WTC11 (cell line): ENCODE measurements at regions not wholly inside any gene's neighbourhood (a gene's known extent, or its start where the extent isn't known, plus 50 kb on each side); places are given as distances from the start of the nearest gene placed in this dataset.
A peak's percentile ranks its signal among the peaks of the same experiment; 100 is the strongest.

ENCODE experiments used
- ATAC-seq: fragments of 200-7000 bp; cut with Tn5 transposase; 2 replicates; pipeline ENCODE4 v1.10.0; 2021; ENCODE audit warnings: mild to moderate bottlenecking, moderate library complexity
- CTCF ChIA-PET: fragments of 300-600 bp; sonication (Branson Sonifier 250); formaldehyde crosslinking; loops from one replicate; lab custom pipeline; 2021; ENCODE audit warnings: antibody characterized with exemption; lab: Charles Lee
- POLR2A ChIA-PET: fragments of 350-600 bp; sonication (Branson Sonifier 250); formaldehyde crosslinking; loops from one replicate; lab custom pipeline; 2021; ENCODE audit warnings: antibody characterized with exemption; lab: Charles Lee
- DNase-seq: peaks from one replicate; pipeline ENCODE4 v3.0.0; 2021; ENCODE audit warnings: low spot score
- H3K27ac Mint-ChIP-seq: 2 replicates; pipeline ENCODE4 v1.8.0; 2021; ENCODE audit warnings: mixed read lengths
- H3K27me3 Mint-ChIP-seq: 2 replicates; pipeline ENCODE4 v1.8.0; 2021; ENCODE audit warnings: low read depth, mild to moderate bottlenecking, moderate library complexity, mixed read lengths
- H3K36me3 Mint-ChIP-seq: 2 replicates; pipeline ENCODE4 v1.8.0; 2021; ENCODE audit warnings: mixed read lengths
- H3K4me1 Mint-ChIP-seq: 2 replicates; pipeline ENCODE4 v1.8.0; 2022; ENCODE audit warnings: mixed read lengths
- H3K4me3 Mint-ChIP-seq: 2 replicates; pipeline ENCODE4 v1.8.0; 2021; ENCODE audit warnings: mild to moderate bottlenecking, moderate library complexity, mixed read lengths
- H3K9me3 Mint-ChIP-seq: 2 replicates; pipeline ENCODE4 v1.8.0; 2021; ENCODE audit warnings: mixed read lengths
- CBFB ChIP-seq: sonication (generic); formaldehyde crosslinking; IDR thresholded peaks from 2 replicates; pipeline ENCODE4 v1.8.1; 2022; ENCODE audit warnings: mild to moderate bottlenecking, low read depth, missing genetic modification reagents
- CREM ChIP-seq: sonication (generic); formaldehyde crosslinking; IDR thresholded peaks from 2 replicates; pipeline ENCODE4 v1.8.1; 2022; ENCODE audit warnings: mild to moderate bottlenecking, missing genetic modification reagents, moderate library complexity
- HMGA2 ChIP-seq: fragments of 250-450 bp; sonication (Bioruptor Pico); IDR thresholded peaks from 2 replicates; pipeline ENCODE4 v1.4.0; 2021; ENCODE audit warnings: mild to moderate bottlenecking, moderate library complexity
- JUN ChIP-seq: sonication (generic); formaldehyde crosslinking; IDR thresholded peaks from 2 replicates; pipeline ENCODE4 v1.8.0; 2023; ENCODE audit warnings: mild to moderate bottlenecking, missing genetic modification reagents
- NR2C2 ChIP-seq: sonication (generic); formaldehyde crosslinking; IDR thresholded peaks from 2 replicates; pipeline ENCODE4 v1.8.0; 2022; ENCODE audit warnings: mild to moderate bottlenecking, missing genetic modification reagents
- ZNF121 ChIP-seq: sonication (generic); formaldehyde crosslinking; IDR thresholded peaks from 2 replicates; pipeline ENCODE4 v1.8.0; 2023; ENCODE audit warnings: missing genetic modification reagents
- ZNF317 ChIP-seq: sonication (generic); formaldehyde crosslinking; IDR thresholded peaks from 2 replicates; pipeline ENCODE4 v1.8.1; 2023; ENCODE audit warnings: low read depth, mild to moderate bottlenecking, moderate library complexity, missing genetic modification reagents, borderline replicate concordance
- ZNF671 ChIP-seq: fragments of 250-450 bp; sonication (Bioruptor Pico); IDR thresholded peaks from 2 replicates; pipeline ENCODE4 v1.8.0; 2021; ENCODE audit warnings: mild to moderate bottlenecking
- TF ChIP-seq, protein P1 (sequence below): sonication (generic); formaldehyde crosslinking; IDR thresholded peaks from 2 replicates; pipeline ENCODE4 v1.8.0; 2022; ENCODE audit warnings: mild to moderate bottlenecking, missing genetic modification reagents
- TF ChIP-seq, protein P2 (sequence below): fragments of 250-450 bp; sonication (Bioruptor Pico); IDR thresholded peaks from 2 replicates; pipeline ENCODE4 v1.9.0; 2021; ENCODE audit warnings: moderate library complexity, mild to moderate bottlenecking, inconsistent platforms, borderline replicate concordance
- TF ChIP-seq, protein P3 (sequence below): sonication (generic); formaldehyde crosslinking; IDR thresholded peaks from 2 replicates; pipeline ENCODE4 v1.8.0; 2022; ENCODE audit warnings: mild to moderate bottlenecking, missing genetic modification reagents
- TF ChIP-seq, protein P4 (sequence below): sonication (generic); formaldehyde crosslinking; IDR thresholded peaks from 2 replicates; pipeline ENCODE4 v1.8.1; 2022; ENCODE audit warnings: missing genetic modification reagents, borderline replicate concordance
- TF ChIP-seq, protein P5 (sequence below): sonication (generic); formaldehyde crosslinking; IDR thresholded peaks from 2 replicates; pipeline ENCODE4 v1.8.1; 2023; ENCODE audit warnings: mild to moderate bottlenecking, missing genetic modification reagents
- TF ChIP-seq, protein P6 (sequence below): sonication (generic); formaldehyde crosslinking; IDR thresholded peaks from 2 replicates; pipeline ENCODE4 v1.8.0; 2023; ENCODE audit warnings: missing genetic modification reagents
- TF ChIP-seq, protein P7 (sequence below): sonication (generic); formaldehyde crosslinking; IDR thresholded peaks from 2 replicates; pipeline ENCODE4 v1.8.0; 2023; ENCODE audit warnings: mild to moderate bottlenecking, missing genetic modification reagents
- TF ChIP-seq, protein P8 (sequence below): fragments of 250-450 bp; sonication (Bioruptor Pico); IDR thresholded peaks from 2 replicates; pipeline ENCODE4 v1.9.0; 2021; ENCODE audit warnings: mild to moderate bottlenecking
- TF ChIP-seq, protein P9 (sequence below): sonication (generic); formaldehyde crosslinking; IDR thresholded peaks from 2 replicates; pipeline ENCODE4 v1.8.0; 2022; ENCODE audit warnings: mild to moderate bottlenecking, missing genetic modification reagents

DNA sequence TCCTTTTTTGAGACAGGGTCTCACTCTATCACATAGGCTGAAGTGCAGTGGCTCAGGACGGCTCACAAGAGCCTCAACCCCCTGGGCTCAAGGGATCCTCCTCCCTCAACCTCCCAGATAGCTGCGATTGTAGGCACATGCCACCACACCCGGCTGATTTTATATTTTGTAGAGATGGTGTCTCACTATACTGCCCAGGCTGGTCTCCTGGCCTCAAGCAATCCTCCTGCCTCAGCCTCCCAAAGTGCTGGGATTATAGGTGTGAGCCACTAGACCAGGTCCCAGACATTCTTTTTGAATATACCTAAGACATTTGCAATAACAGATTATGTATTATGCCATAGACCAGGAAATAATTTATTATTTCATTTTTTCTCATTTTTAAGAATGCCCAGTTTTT is 58.3 kb upstream of the CDYL start:
- Mint-ChIP-seq H3K4me1 (peaks cover 25% of the 10 kb centered on the region), H3K27me3 (no peaks in the 10 kb centered on the region), H3K36me3 (no peaks in the 10 kb centered on the region), H3K27ac (no peak overlapping the region), H3K4me3 (no peak overlapping the region), H3K9me3 (no peaks in the 10 kb centered on the region)
- POLR2A ChIA-PET, result no interaction called here
- DNase-seq, result no peak
- ATAC-seq, result no peak
- CTCF ChIA-PET, result no interaction called here
- peak; percentile 72; the same call in 1 of the 2 replicates for TF ChIP-seq ZNF121 (CRISPR knock-in tag)
- TF ChIP-seq, protein P1, sequence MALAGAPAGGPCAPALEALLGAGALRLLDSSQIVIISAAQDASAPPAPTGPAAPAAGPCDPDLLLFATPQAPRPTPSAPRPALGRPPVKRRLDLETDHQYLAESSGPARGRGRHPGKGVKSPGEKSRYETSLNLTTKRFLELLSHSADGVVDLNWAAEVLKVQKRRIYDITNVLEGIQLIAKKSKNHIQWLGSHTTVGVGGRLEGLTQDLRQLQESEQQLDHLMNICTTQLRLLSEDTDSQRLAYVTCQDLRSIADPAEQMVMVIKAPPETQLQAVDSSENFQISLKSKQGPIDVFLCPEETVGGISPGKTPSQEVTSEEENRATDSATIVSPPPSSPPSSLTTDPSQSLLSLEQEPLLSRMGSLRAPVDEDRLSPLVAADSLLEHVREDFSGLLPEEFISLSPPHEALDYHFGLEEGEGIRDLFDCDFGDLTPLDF (CRISPR knock-in tag), result no peak

DNA sequence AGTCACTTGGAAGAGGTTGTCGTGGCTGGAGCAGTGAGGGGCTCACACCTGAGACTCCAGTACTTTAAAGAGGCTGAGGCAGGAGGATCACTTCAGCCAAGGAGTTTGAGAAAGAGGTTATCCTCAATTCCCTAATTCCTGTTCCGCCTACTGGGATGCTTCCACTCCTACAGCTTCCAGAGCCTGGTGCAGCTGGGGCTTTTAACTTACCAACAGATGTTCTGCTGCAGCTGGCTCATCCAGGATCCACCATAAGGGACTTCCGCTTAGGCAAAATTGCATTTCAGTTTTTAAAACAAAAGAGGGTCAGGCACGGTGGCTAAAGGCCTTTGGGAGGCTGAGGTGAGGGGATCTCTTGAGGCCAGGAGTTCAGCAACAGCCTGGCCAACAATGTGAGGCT is 59.1 kb upstream of the CDYL start:
- H3K9me3 Mint-ChIP-seq, result no peaks in the 10 kb centered on the region
- ATAC-seq (no peak), DNase-seq (no peak)
- peaks cover 25% of the 10 kb centered on the region for H3K4me1 Mint-ChIP-seq
- TF ChIP-seq CREM (CRISPR knock-in tag), result no peak
- TF ChIP-seq, protein P2, sequence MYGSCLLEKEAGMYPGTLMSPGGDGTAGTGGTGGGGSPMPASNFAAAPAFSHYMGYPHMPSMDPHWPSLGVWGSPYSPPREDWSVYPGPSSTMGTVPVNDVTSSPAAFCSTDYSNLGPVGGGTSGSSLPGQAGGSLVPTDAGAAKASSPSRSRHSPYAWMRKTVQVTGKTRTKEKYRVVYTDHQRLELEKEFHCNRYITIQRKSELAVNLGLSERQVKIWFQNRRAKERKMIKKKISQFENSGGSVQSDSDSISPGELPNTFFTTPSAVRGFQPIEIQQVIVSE (CRISPR knock-in tag), result no peak
- TF ChIP-seq CBFB, result no peak
- TF ChIP-seq, protein P3, sequence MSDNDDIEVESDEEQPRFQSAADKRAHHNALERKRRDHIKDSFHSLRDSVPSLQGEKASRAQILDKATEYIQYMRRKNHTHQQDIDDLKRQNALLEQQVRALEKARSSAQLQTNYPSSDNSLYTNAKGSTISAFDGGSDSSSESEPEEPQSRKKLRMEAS, result no peak
- no peak for TF ChIP-seq ZNF317 (CRISPR knock-in tag)
- no peak for TF ChIP-seq HMGA2
- TF ChIP-seq, protein P4, sequence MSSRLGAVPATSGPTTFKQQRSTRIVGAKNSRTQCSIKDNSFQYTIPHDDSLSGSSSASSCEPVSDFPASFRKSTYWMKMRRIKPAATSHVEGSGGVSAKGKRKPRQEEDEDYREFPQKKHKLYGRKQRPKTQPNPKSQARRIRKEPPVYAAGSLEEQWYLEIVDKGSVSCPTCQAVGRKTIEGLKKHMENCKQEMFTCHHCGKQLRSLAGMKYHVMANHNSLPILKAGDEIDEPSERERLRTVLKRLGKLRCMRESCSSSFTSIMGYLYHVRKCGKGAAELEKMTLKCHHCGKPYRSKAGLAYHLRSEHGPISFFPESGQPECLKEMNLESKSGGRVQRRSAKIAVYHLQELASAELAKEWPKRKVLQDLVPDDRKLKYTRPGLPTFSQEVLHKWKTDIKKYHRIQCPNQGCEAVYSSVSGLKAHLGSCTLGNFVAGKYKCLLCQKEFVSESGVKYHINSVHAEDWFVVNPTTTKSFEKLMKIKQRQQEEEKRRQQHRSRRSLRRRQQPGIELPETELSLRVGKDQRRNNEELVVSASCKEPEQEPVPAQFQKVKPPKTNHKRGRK (CRISPR knock-in tag), result no peak
- TF ChIP-seq, protein P5, sequence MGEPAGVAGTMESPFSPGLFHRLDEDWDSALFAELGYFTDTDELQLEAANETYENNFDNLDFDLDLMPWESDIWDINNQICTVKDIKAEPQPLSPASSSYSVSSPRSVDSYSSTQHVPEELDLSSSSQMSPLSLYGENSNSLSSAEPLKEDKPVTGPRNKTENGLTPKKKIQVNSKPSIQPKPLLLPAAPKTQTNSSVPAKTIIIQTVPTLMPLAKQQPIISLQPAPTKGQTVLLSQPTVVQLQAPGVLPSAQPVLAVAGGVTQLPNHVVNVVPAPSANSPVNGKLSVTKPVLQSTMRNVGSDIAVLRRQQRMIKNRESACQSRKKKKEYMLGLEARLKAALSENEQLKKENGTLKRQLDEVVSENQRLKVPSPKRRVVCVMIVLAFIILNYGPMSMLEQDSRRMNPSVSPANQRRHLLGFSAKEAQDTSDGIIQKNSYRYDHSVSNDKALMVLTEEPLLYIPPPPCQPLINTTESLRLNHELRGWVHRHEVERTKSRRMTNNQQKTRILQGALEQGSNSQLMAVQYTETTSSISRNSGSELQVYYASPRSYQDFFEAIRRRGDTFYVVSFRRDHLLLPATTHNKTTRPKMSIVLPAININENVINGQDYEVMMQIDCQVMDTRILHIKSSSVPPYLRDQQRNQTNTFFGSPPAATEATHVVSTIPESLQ, result no peak
- no peak for TF ChIP-seq NR2C2 (CRISPR knock-in tag)
- TF ChIP-seq, protein P6, sequence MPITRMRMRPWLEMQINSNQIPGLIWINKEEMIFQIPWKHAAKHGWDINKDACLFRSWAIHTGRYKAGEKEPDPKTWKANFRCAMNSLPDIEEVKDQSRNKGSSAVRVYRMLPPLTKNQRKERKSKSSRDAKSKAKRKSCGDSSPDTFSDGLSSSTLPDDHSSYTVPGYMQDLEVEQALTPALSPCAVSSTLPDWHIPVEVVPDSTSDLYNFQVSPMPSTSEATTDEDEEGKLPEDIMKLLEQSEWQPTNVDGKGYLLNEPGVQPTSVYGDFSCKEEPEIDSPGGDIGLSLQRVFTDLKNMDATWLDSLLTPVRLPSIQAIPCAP (CRISPR knock-in tag), result no peak
- TF ChIP-seq ZNF671, result no peak
- TF ChIP-seq JUN (CRISPR knock-in tag), result no peak
- TF ChIP-seq, protein P7, sequence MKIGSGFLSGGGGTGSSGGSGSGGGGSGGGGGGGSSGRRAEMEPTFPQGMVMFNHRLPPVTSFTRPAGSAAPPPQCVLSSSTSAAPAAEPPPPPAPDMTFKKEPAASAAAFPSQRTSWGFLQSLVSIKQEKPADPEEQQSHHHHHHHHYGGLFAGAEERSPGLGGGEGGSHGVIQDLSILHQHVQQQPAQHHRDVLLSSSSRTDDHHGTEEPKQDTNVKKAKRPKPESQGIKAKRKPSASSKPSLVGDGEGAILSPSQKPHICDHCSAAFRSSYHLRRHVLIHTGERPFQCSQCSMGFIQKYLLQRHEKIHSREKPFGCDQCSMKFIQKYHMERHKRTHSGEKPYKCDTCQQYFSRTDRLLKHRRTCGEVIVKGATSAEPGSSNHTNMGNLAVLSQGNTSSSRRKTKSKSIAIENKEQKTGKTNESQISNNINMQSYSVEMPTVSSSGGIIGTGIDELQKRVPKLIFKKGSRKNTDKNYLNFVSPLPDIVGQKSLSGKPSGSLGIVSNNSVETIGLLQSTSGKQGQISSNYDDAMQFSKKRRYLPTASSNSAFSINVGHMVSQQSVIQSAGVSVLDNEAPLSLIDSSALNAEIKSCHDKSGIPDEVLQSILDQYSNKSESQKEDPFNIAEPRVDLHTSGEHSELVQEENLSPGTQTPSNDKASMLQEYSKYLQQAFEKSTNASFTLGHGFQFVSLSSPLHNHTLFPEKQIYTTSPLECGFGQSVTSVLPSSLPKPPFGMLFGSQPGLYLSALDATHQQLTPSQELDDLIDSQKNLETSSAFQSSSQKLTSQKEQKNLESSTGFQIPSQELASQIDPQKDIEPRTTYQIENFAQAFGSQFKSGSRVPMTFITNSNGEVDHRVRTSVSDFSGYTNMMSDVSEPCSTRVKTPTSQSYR (CRISPR knock-in tag), result no peak
- TF ChIP-seq, protein P8, sequence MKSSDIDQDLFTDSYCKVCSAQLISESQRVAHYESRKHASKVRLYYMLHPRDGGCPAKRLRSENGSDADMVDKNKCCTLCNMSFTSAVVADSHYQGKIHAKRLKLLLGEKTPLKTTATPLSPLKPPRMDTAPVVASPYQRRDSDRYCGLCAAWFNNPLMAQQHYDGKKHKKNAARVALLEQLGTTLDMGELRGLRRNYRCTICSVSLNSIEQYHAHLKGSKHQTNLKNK (CRISPR knock-in tag), result no peak
- TF ChIP-seq, protein P1 (CRISPR knock-in tag), result no peak
- TF ChIP-seq ZNF121 (CRISPR knock-in tag), result no peak
- TF ChIP-seq, protein P9, sequence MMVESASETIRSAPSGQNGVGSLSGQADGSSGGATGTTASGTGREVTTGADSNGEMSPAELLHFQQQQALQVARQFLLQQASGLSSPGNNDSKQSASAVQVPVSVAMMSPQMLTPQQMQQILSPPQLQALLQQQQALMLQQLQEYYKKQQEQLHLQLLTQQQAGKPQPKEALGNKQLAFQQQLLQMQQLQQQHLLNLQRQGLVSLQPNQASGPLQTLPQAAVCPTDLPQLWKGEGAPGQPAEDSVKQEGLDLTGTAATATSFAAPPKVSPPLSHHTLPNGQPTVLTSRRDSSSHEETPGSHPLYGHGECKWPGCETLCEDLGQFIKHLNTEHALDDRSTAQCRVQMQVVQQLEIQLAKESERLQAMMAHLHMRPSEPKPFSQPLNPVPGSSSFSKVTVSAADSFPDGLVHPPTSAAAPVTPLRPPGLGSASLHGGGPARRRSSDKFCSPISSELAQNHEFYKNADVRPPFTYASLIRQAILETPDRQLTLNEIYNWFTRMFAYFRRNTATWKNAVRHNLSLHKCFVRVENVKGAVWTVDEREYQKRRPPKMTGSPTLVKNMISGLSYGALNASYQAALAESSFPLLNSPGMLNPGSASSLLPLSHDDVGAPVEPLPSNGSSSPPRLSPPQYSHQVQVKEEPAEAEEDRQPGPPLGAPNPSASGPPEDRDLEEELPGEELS (CRISPR knock-in tag), result no peak
- no peak overlapping the region for H3K4me3 Mint-ChIP-seq
- no peaks in the 10 kb centered on the region for H3K27me3 Mint-ChIP-seq
- ChIA-PET CTCF (interaction anchor here (0.7 kb wide), 1 partner anchor 41 kb away, joined by 4 read pairs; no protein-coding TSS in a partner anchor), POLR2A (interaction anchor here (0.7 kb wide), 1 partner anchor 400 kb away, joined by 3 read pairs; no protein-coding TSS in a partner anchor)
- H3K27ac Mint-ChIP-seq, result no peak overlapping the region
- no peaks in the 10 kb centered on the region for H3K36me3 Mint-ChIP-seq
